ENCODE measurements at regions not wholly inside any gene's neighbourhood (a gene's known extent, or its start where the extent isn't known, plus 50 kb on each side); places are given as distances from the start of the nearest gene placed in this dataset.

- ATAC-seq (ENCODE audit: low read depth) (no peak), DNase-seq (no peak)
- Mint-ChIP-seq H3K27me3 (no peaks in the 10 kb centered on the region), H3K4me1 (peaks cover 19% of the 10 kb centered on the region), H3K9me3 (ENCODE audit: insufficient read depth) (no peaks in the 10 kb centered on the region), H3K27ac (no peak overlapping the region), H3K4me3 (no peak overlapping the region)
- H4K20me1 ChIP-seq (ENCODE audit: control insufficient read depth, insufficient read depth, low read length, poor library complexity, severe bottlenecking): no peaks in the 10 kb centered on the region
- H3K4me1 ChIP-seq (ENCODE audit: control insufficient read depth in 2 of 2, insufficient read depth in 2 of 2, low read length in 2 of 2): peaks cover 2 to 13% of the 10 kb centered on the region in 2 donors
- WGBS (ENCODE audit: insufficient coverage): 100% methylated on average over 2 of the region's 3 CpGs
- no peak overlapping the region for H3K27ac ChIP-seq (ENCODE audit: low read length in 2 of 2)
- no peak overlapping the region for H3K4me3 ChIP-seq (ENCODE audit: control extremely low read depth in 1 of 5, extremely low read depth in 1 of 5, insufficient read depth in 1 of 5, low read depth in 2 of 5, low read length in 4 of 5)
- H3K9ac ChIP-seq (ENCODE audit: low read length): no peak overlapping the region
- H3K27me3 ChIP-seq (replicated peaks in 1 of 4; ENCODE audit: control extremely low read depth in 1 of 4, control insufficient read depth in 3 of 4, insufficient read depth in 4 of 4, low read length in 3 of 4): no peaks in the 10 kb centered on the region
- ChIA-PET CTCF (no interaction called here), POLR2A (no interaction called here)
- no peaks in the 10 kb centered on the region for H3K9me3 ChIP-seq (ENCODE audit: control extremely low read depth in 1 of 3, control insufficient read depth in 2 of 3, insufficient read depth in 1 of 3, low read length in 2 of 3)
- TF ChIP-seq CTCF (IDR thresholded peaks at IDR 0.05) (no peak), EZH2 (IDR thresholded peaks at IDR 0.05; ENCODE audit: borderline replicate concordance, insufficient read depth, low read depth, low read length, poor library complexity, severe bottlenecking) (no peak)
- H3K36me3 ChIP-seq (replicated peaks in 1 of 2; ENCODE audit: control extremely low read depth in 1 of 2, control insufficient read depth in 1 of 2, extremely low read depth in 1 of 2, insufficient read depth in 2 of 2, low read length in 1 of 2): no peaks in the 10 kb centered on the region
- H3K4me2 ChIP-seq (replicated peaks; ENCODE audit: low read depth, low read length, poor library complexity, severe bottlenecking): no peak overlapping the region
- no peaks in the 10 kb centered on the region for H3K79me2 ChIP-seq (ENCODE audit: control insufficient read depth, insufficient read depth, low read length)
- intact Hi-C loops (cut with micrococcal nuclease): no loop called here
- no peak overlapping the region for H2AFZ ChIP-seq (ENCODE audit: insufficient read depth, low read depth, low read length, poor library complexity, severe bottlenecking)
These were observed 129.7 kb downstream of the NFKBIZ start for GRCh38 chr3:101979033-101979432.

- intact Hi-C loops (cut with micrococcal nuclease): no loop called here
- Mint-ChIP-seq H3K27ac (no peak overlapping the region), H3K4me3 (no peak overlapping the region), H3K4me1 (peaks cover 17% of the 10 kb centered on the region), H3K27me3 (no peaks in the 10 kb centered on the region), H3K9me3 (ENCODE audit: insufficient read depth) (no peaks in the 10 kb centered on the region)
- Histone ChIP-seq H3K27ac (ENCODE audit: low read length in 2 of 2) (no peak overlapping the region), H3K36me3 (replicated peaks in 1 of 2; ENCODE audit: control extremely low read depth in 1 of 2, control insufficient read depth in 1 of 2, extremely low read depth in 1 of 2, insufficient read depth in 2 of 2, low read length in 1 of 2) (no peaks in the 10 kb centered on the region), H3K79me2 (ENCODE audit: control insufficient read depth, insufficient read depth, low read length) (no peaks in the 10 kb centered on the region), H3K9ac (ENCODE audit: low read length) (no peak overlapping the region), H3K27me3 (replicated peaks in 1 of 4; ENCODE audit: control extremely low read depth in 1 of 4, control insufficient read depth in 3 of 4, insufficient read depth in 4 of 4, low read length in 3 of 4) (no peaks in the 10 kb centered on the region), H4K20me1 (ENCODE audit: control insufficient read depth, insufficient read depth, low read length, poor library complexity, severe bottlenecking) (no peaks in the 10 kb centered on the region), H3K9me3 (ENCODE audit: control extremely low read depth in 1 of 3, control insufficient read depth in 2 of 3, insufficient read depth in 1 of 3, low read length in 2 of 3) (no peaks in the 10 kb centered on the region), H2AFZ (ENCODE audit: insufficient read depth, low read depth, low read length, poor library complexity, severe bottlenecking) (no peak overlapping the region), H3K4me3 (ENCODE audit: control extremely low read depth in 1 of 5, extremely low read depth in 1 of 5, insufficient read depth in 1 of 5, low read depth in 2 of 5, low read length in 4 of 5) (no peak overlapping the region), H3K4me1 (ENCODE audit: control insufficient read depth in 2 of 2, insufficient read depth in 2 of 2, low read length in 2 of 2) (peaks cover 12 to 14% of the 10 kb centered on the region in 2 donors), H3K4me2 (replicated peaks; ENCODE audit: low read depth, low read length, poor library complexity, severe bottlenecking) (no peak overlapping the region)
- no peak for ATAC-seq (ENCODE audit: low read depth)
- ChIA-PET POLR2A (no interaction called here), CTCF (interaction anchor here (1.3 kb wide), 1 partner anchor 241 kb away, joined by 5 read pairs; no protein-coding TSS in a partner anchor)
- 100% methylated on average over 3 of the region's 4 CpGs for WGBS (ENCODE audit: insufficient coverage)
- TF ChIP-seq EZH2 (IDR thresholded peaks at IDR 0.05; ENCODE audit: borderline replicate concordance, insufficient read depth, low read depth, low read length, poor library complexity, severe bottlenecking): no peak
- no peak for TF ChIP-seq CTCF (IDR thresholded peaks at IDR 0.05)
- DNase-seq: no peak
These were observed 135.0 kb downstream of the NFKBIZ start for GRCh38 chr3:101984356-101984755.

Data from B cell (primary cell).